Non-pigmented ciliary epithelial cell (primary cell): ENCODE measurements at regions not wholly inside any gene's neighbourhood (a gene's known extent, or its start where the extent isn't known, plus 50 kb on each side); places are given as distances from the start of the nearest gene placed in this dataset.

Experiments
- DNase-seq: peaks from one replicate; pipeline ENCODE4 v3.0.0-alpha.2; 2010; ENCODE audit warnings: low read depth

- no peak for DNase-seq
These were observed 442.6 kb upstream of the IGFBP3 start for GRCh38 chr7:46363688-46364087.

GRCh38 chr7:46360811-46361210, 439.7 kb upstream of the IGFBP3 start:
- DNase-seq = no peak

DNA sequence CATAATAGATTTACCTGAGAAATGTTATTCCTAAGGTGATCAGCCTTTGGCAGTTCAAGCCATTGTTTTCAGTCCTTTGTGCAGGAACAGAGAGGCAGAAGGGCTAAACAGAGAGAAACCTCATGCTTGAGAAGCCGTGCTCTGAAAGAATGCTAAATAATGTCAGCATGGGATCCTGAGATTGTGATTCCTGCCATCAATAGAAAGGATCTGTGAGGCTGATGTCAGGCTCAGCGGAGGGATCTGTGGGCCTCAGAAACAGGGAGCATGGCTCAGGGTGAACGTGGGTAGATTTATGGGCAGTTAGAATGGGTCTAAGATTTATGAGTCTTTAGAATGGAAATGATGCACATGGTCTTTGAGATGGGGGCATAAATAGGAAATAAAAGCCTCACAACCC, 439.2 kb upstream of the IGFBP3 start:
- no peak for DNase-seq

- DNase-seq = no peak
These were observed 436.8 kb upstream of the IGFBP3 start for GRCh38 chr7:46357851-46358250.

GRCh38 chr7:46357290-46357689, 436.2 kb upstream of the IGFBP3 start:
- no peak for DNase-seq

DNA sequence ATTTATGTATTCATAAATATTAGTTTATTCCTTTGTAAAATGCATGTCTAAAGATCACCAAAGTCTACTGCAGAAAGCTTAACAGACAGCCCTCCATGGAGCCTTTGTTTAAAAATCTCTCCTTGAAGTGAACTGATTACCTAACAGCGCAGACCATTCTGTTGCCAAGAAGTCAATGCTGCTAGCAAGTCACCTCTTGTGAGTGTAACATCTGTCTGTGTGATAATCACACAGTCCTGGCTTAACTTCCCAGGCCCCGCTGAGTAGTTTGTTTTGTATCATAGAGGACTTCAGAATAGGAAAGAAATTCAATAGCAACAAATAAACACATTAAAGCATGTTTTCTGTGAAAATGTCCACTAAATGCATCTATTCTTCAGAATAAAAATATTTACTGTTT, 435.3 kb upstream of the IGFBP3 start:
- DNase-seq = no peak

GRCh38 chr7:46355331-46355730, 434.3 kb upstream of the IGFBP3 start:
- DNase-seq = no peak

GRCh38 chr7:46352004-46352954, 431.2 kb upstream of the IGFBP3 start:
- DNase-seq = peak; percentile 30

DNA sequence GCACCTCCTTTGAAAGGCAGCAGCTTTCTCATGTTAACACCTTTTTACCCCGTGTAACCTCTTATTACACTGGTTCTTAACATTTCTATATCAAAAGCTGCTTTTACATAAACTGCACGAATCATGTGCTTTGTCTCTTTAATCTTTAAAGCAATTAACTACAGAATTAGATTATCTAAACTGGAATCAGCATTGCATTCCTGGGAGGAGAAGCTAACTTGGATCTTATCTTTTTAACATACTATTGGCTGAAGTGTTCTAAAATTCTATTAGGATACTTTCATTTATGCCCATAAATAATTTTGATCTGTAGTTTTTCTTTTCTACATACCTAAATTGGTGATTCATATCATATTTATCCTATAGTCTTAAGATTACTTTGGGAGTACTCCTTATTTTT, 428.4 kb upstream of the IGFBP3 start:
- no peak for DNase-seq

DNA sequence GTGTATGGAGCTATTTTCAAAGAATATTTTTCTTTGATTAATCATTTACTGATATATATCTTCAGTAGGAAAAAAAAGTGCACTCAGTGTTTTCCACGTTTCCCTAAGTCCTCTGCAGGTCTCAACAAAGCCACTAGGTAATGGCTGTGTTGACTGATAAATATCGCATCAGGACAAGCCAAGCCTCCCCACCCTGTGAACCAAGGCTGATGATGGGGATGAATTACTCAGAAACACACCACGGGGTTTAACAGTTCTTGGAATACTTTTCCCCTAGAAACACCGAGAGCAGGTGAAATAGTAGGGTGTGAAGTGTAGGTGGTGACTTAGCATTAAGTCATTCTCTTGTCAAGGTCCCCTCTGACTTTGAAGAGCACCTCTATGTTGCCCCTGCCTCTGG, 423.5 kb upstream of the IGFBP3 start:
- DNase-seq = no peak

GRCh38 chr7:46343802-46344201, 422.7 kb upstream of the IGFBP3 start:
- DNase-seq = no peak

DNA sequence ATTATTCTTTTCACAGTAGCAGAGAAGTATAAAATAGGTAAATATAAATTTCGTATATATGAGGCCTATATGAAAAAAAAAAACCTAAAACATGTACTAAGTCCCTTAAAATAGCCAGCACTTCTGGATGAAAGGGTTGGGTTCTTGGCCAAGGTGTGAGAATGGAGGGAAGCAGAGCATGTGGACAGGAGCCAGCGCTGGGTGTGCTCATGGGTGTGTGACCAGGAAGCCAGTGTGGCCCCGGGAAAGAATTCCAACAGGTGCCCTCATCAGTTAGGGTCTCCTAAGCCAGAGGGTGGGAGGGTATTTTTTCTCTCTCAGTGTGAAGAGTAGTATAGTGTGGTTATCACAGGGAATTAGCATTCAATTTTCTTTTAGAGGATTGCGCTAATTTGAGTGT, 401.9 kb upstream of the IGFBP3 start:
- DNase-seq = no peak

DNA sequence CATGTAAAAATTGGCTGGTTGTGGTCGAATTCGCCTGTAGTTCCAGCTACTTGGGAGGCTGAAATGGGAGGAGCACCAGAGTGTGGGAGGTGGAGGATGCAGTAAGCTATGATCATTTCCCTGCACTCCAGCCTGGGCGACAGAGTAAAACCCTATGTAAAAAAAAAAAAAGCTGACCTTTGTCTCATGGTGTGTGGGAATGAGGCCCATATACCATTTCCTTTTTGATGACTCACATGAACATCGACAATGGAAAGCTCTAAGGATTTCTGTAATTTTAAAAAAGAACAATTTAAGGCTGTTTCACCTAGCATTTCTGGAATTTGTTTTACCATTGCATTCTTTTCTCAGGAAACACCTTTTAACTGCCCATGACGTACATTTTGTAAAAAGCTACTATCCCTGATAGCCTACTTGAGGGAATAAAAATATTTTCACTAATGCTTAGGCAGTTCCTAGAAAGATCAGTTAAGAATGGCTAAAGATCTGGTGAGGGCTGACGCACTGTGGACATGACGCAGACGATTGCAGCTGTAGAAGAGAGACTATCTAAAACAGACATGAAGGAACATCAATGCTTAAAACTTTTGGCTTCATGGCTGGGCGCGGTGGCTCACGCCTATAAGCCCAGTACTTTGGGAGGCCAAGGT, 400.6 kb upstream of the IGFBP3 start:
- DNase-seq = peak; percentile 23

DNA sequence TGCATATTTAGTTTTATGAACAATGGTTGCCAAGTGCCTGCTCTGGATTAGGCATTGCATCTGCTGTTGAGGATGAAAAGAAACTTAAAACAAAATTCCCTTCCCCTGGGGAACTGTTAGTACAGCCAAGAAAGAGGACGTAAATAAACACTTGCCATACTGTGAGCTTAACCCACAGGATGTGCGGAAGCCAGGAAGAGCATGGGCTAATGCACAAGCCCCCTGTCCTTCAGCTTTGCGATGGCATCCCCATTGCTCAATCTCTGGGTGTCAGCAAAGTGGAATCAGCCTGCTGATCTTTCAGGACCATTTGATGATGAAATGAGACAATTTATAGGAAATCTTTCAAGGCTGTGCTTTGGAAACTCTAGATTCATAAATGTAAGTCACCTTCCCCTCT, 399.9 kb upstream of the IGFBP3 start:
- no peak for DNase-seq

- DNase-seq = no peak
These were observed 398.8 kb upstream of the IGFBP3 start for GRCh38 chr7:46319841-46320240.

- DNase-seq = no peak
These were observed 397.2 kb upstream of the IGFBP3 start for GRCh38 chr7:46318276-46318675.

- DNase-seq = peak; percentile 20
These were observed 396.2 kb upstream of the IGFBP3 start for GRCh38 chr7:46317256-46317655.

DNA sequence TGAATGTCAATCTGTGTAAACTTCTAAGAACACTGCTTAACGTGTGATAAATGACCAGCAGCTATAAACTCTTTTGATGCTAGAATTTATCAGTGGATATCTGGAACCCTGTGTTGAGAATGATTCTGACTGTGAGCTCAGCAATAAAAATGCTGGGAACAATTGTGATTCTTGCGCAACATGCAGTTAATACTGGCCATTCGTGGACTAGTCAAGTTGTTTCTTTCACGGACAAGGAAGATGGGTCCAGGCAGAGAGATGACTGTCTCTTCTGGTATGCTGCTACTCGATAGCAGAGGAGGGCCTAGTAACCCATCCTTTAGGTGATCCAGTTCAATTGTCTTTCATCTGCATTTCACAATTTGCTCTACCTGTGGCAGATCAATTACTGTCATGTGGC, 394.8 kb upstream of the IGFBP3 start:
- no peak for DNase-seq

DNA sequence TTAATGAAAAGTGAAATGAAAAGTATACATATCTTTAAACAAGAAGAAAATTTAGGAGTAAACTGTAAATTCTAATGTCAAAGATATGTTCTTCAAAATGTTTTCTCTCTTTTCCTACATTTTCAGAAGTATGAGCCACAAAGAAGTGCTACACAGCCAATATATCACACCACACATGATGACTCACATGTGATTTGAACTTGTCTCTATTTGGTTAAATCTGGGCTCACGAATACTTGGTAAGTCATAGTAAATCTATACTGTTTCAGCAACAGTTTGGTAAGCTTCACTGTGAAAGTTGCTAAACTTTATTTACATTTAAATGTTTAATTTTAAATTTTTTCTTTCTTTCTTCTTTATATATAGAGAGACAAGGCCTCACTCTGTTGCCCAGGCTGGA, 380.6 kb upstream of the IGFBP3 start:
- no peak for DNase-seq

DNA sequence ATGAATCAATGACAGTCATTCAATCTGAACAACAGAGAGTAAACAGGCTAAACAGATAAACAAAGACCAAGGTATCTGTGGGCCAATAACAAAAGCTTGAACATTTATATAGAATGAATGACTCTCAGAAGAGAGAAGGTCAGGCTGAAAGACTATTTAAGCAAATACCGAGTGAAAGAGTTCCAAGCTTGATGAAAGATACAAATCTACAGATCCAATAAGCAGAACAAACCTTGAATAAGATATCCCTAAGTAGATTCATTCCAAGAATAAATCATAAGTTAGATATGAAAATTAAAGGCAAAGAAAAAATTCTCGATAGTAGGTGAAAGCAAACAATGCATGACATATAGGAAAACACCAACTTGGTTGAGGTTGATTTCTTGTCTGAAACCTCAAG, 376.4 kb upstream of the IGFBP3 start:
- DNase-seq = no peak

- DNase-seq = no peak
These were observed 375.5 kb upstream of the IGFBP3 start for GRCh38 chr7:46296526-46296925.

- no peak for DNase-seq
These were observed 373.3 kb upstream of the IGFBP3 start for GRCh38 chr7:46294381-46294780.

DNA sequence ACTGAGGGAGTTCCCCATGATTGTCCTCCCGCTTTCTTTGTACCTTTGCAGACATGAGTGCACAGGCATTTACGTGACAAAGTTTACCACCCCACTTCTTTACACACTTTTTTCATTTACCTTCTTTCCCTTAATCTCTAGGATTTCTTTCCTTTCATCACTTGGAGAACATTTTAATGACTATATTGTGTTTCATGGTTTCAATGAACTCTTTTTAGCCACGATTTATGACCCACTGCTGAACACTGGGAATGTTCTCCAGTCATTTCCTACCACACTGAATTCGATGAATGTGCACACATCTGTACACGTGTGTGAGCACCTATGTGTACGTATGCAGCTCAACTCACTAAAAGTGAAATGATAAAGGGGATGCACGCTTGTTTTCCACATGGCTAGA, 371.7 kb upstream of the IGFBP3 start:
- no peak for DNase-seq
